ENCODE measurements at regions not wholly inside any gene's neighbourhood (a gene's known extent, or its start where the extent isn't known, plus 50 kb on each side); places are given as distances from the start of the nearest gene placed in this dataset.

GRCh38 chr3:34742151-34742550 lies 897.2 kb upstream of the ARPP21 start:
- Histone ChIP-seq H3K9me3 (replicated peaks; ENCODE audit: control insufficient read depth, insufficient read depth, low read length) (no peaks in the 10 kb centered on the region), H3K27ac (ENCODE audit: insufficient read depth, low read depth, low read length) (no peak overlapping the region), H4K20me1 (replicated peaks; ENCODE audit: control insufficient read depth, extremely low read depth, insufficient read depth, low read length) (no peaks in the 10 kb centered on the region), H3K4me2 (ENCODE audit: insufficient read depth, low read length) (no peak overlapping the region), H3K36me3 (ENCODE audit: control insufficient read depth in 2 of 2, extremely low read depth in 1 of 2, insufficient read depth in 2 of 2, low read length in 2 of 2) (no peaks in the 10 kb centered on the region), H3K27me3 (ENCODE audit: control insufficient read depth in 2 of 2, insufficient read depth in 2 of 2, low read length in 2 of 2) (no peaks in the 10 kb centered on the region), H3K9me1 (replicated peaks; ENCODE audit: control insufficient read depth, extremely low read depth, insufficient read depth, low read length) (no peaks in the 10 kb centered on the region), H3K9ac (replicated peaks; ENCODE audit: extremely low read depth, insufficient read depth, low read length) (no peak overlapping the region), H3K4me3 (replicated peaks in 1 of 3; ENCODE audit: insufficient read depth in 1 of 3, low read depth in 1 of 3, low read length in 3 of 3) (no peak overlapping the region), H3K4me1 (ENCODE audit: control insufficient read depth, extremely low read depth, insufficient read depth, low read length) (no peaks in the 10 kb centered on the region), H2AFZ (ENCODE audit: low read depth, low read length) (no peak overlapping the region), H3K79me2 (ENCODE audit: control insufficient read depth, insufficient read depth, low read length) (no peaks in the 10 kb centered on the region)
- BruUV-seq (replicated peaks), result no TSS peak
- intact Hi-C loops (cut with micrococcal nuclease), result no loop called here
- no peak for FAIRE-seq
- POLR2A ChIA-PET, result no interaction called here
- dilution Hi-C loops (cut with MboI; ENCODE audit: extremely low pct_ligation_motif_present, low sequenced_read_pairs), result no loop called here
- CTCF ChIA-PET, result no interaction called here
- no peak for TF ChIP-seq POLR2AphosphoS5 (IDR thresholded peaks at IDR 0.05; ENCODE audit: insufficient read depth, low read depth, low read length)
- TF ChIP-seq MYC (IDR thresholded peaks at IDR 0.05; ENCODE audit: low read depth, low read length), result no peak
- no peak for TF ChIP-seq EZH2 (IDR thresholded peaks at IDR 0.05; ENCODE audit: borderline replicate concordance, low read depth, low read length, severe bottlenecking)
- no peak for TF ChIP-seq POLR2A (IDR thresholded peaks at IDR 0.05; ENCODE audit: low read depth, low read length)
- no peak for DNase-seq (ENCODE audit: low read depth, low spot score)

- dilution Hi-C loops (cut with MboI; ENCODE audit: extremely low pct_ligation_motif_present, low sequenced_read_pairs), result no loop called here
- FAIRE-seq, result no peak
- Histone ChIP-seq H3K79me2 (ENCODE audit: control insufficient read depth, insufficient read depth, low read length) (no peaks in the 10 kb centered on the region), H3K27ac (ENCODE audit: insufficient read depth, low read depth, low read length) (no peak overlapping the region), H3K27me3 (ENCODE audit: control insufficient read depth in 2 of 2, insufficient read depth in 2 of 2, low read length in 2 of 2) (no peaks in the 10 kb centered on the region), H3K9me3 (replicated peaks; ENCODE audit: control insufficient read depth, insufficient read depth, low read length) (no peaks in the 10 kb centered on the region), H2AFZ (ENCODE audit: low read depth, low read length) (no peak overlapping the region), H3K4me1 (ENCODE audit: control insufficient read depth, extremely low read depth, insufficient read depth, low read length) (no peaks in the 10 kb centered on the region), H3K4me3 (replicated peaks in 1 of 3; ENCODE audit: insufficient read depth in 1 of 3, low read depth in 1 of 3, low read length in 3 of 3) (no peak overlapping the region), H3K9me1 (replicated peaks; ENCODE audit: control insufficient read depth, extremely low read depth, insufficient read depth, low read length) (no peaks in the 10 kb centered on the region), H3K36me3 (ENCODE audit: control insufficient read depth in 2 of 2, extremely low read depth in 1 of 2, insufficient read depth in 2 of 2, low read length in 2 of 2) (no peaks in the 10 kb centered on the region), H4K20me1 (replicated peaks; ENCODE audit: control insufficient read depth, extremely low read depth, insufficient read depth, low read length) (no peaks in the 10 kb centered on the region), H3K9ac (replicated peaks; ENCODE audit: extremely low read depth, insufficient read depth, low read length) (no peak overlapping the region), H3K4me2 (ENCODE audit: insufficient read depth, low read length) (no peak overlapping the region)
- no peak for DNase-seq (ENCODE audit: low read depth, low spot score)
- CTCF ChIA-PET, result no interaction called here
- TF ChIP-seq FOS (IDR thresholded peaks at IDR 0.05; ENCODE audit: borderline replicate concordance, insufficient read depth, low read length), result no peak
- TF ChIP-seq MAX (IDR thresholded peaks at IDR 0.05; ENCODE audit: insufficient read depth, insufficient read length), result no peak
- no peak for TF ChIP-seq MYC (IDR thresholded peaks at IDR 0.05; ENCODE audit: low read depth, low read length)
- TF ChIP-seq JUN (IDR thresholded peaks at IDR 0.05; ENCODE audit: borderline replicate concordance, insufficient read depth, insufficient read length, low read depth), result no peak
- no peak for TF ChIP-seq POLR2A (IDR thresholded peaks at IDR 0.05; ENCODE audit: low read depth, low read length)
- no peak for TF ChIP-seq GATA2 (IDR thresholded peaks at IDR 0.05; ENCODE audit: insufficient read depth, insufficient read length, low read depth, low read length)
- no peak for TF ChIP-seq EZH2 (IDR thresholded peaks at IDR 0.05; ENCODE audit: borderline replicate concordance, low read depth, low read length, severe bottlenecking)
- no peak for TF ChIP-seq CTCF (IDR thresholded peaks at IDR 0.05; ENCODE audit: extremely low read depth in 1 of 2, insufficient read depth in 1 of 2, low read depth in 1 of 2, low read length in 2 of 2)
- TF ChIP-seq POLR2AphosphoS5 (IDR thresholded peaks at IDR 0.05; ENCODE audit: insufficient read depth, low read depth, low read length), result no peak
- BruUV-seq (replicated peaks), result no TSS peak
- intact Hi-C loops (cut with micrococcal nuclease), result no loop called here
- POLR2A ChIA-PET, result no interaction called here
These were observed 880.6 kb upstream of the ARPP21 start for GRCh38 chr3:34758630-34759261.

All from endothelial cell of umbilical vein (primary cell).